HG02759 (cell line): ENCODE measurements at regions not wholly inside any gene's neighbourhood (a gene's known extent, or its start where the extent isn't known, plus 50 kb on each side); places are given as distances from the start of the nearest gene placed in this dataset.
"Not testable (repeated sequence)": the region's sequence is repeated elsewhere in the genome, so short reads cannot be mapped to it uniquely, and the experiment has no call there.

Experiments used
- ATAC-seq: cut with Tn5 transposase; IDR thresholded peaks from one replicate; pipeline ENCODE4 v1.9.1; 2021; ENCODE audit warnings: mild to moderate bottlenecking, moderate library complexity; ENCODE audit not compliant: unreplicated experiment

DNA sequence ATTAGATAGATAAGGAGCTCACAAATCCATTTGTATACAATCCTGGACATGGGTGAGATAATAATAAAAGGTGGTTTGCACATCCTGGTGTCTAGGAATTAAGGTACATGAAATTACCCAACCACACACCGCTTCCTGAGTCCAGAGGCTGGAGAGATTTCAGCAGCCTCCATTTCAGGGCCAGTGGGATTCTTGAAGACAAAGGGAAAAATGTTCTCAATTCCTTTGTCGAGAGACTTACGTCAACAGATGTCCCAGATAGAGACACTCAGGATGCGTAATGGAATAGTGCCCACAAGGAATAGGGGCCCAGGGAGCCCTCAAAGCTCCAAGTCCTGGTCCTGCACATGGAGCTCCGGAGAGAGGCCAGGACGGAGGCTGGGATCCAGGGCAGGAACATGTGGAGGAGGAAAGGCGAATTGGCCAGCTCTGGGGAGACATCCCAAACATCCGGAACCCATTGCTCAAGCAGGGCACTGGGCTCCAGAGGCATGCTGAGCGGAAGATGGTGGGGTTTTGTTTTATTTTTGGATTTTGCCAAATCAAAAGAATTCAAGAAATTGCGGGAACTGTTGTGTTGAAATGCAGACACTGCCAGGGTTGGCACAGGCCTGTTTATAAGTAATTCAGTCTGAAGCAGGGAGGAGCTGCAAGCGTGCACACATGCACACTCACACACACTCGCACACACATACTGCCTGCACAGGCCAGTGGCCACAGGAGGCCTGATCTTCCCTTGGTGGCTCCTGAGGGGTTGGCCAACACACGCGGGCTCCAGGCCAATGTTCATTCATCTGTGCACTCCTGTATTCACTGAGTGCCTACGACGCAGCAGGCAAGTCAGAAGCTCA is 97.2 kb downstream of the NOG start:
- no peak for ATAC-seq

DNA sequence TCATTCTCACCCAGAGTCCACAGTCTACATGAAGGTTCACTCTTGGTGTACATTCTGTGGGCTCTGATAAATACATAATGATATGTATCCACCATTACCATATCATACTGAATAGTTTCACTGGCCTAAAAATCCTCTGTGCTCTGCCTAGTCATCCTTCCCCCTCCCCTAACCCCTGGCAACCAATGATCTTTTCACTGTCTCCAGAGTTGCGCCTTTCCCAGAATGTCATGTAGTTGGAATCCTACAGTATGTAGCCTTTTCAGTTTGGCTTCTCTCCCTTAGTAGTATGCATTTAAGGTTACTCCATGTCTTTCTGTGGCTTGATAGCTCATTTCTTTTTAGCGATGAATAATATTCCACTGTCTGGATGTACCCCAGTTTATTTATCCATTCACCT is 101.3 kb downstream of the NOG start:
- ATAC-seq: no peak

DNA sequence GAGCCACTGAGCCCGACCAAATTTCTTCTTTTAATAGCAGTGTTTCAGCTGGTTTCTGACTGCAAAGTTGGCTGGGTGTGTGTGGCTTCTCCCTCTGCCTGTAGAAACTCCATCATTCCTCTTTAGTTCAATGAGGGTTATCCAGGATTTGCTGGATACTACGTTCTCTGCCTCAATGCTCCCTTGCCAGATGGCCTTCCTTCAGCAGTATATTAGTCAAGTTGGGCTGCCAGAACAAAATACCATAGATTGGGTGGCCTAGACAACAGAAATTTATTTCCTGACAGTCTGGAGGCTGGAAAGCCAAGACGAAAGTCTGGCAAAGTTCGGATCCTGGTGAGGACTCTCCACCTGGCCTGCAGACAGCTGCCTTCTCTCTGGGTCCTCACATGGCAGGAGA is 103.7 kb downstream of the NOG start:
- no peak for ATAC-seq

DNA sequence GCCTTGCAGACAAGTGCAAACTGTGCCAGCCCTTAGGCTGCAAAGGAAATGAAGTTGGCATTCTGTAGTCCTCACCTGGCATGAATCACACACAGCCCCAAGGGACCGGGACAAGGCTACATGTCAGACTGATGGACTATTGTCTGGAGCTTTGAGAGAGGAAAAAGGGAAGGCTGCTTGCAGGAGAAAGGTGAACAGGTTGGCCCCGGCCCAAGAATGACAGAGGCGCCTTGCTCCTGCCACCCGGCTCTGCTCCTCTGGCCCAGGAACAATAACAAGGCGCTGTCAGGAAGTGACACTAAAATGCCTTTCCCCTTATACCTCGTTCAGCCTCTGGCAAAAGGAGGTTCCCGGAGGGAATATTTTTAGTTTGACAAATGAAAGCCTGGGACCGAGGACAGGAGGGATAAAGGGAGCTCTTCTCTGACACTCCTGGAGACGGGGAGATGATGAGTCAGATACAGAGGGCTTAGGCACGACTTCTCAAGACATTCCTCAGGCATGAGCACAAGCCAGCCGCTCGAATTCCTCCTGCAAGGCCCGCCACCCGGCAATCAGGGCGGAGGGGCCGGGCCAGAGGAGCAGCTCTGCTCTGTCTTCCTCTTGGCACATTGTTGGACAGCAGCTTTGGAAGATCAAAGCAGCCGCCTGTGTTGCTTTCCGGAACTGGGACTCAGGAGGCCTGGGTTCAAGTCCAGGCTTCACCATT is 105.8 kb downstream of the NOG start:
- no peak for ATAC-seq

DNA sequence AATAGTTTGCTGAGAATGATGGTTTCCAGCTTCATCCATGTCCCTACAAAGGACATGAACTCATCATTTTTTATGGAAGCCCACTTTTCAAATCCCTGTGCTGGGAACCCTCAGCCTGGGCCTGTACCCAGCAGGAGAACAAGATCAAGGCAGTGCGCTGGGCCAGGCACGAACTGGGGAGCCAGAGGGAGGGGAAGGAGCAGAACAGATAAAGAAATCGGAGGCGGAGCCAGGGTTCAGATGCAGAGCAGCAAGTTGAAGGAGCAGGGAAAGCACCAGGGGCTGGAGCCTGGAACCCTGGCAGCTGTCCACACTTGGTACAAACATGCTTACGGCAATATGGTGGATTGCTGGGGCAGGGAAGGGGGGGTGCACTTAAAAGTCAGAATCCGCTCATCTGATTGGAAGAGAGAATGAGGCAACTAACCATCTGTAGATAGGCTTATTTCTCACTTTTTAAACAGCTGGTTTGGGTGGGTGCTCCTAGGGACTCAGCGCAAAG is 107.5 kb downstream of the NOG start:
- ATAC-seq: no peak

DNA sequence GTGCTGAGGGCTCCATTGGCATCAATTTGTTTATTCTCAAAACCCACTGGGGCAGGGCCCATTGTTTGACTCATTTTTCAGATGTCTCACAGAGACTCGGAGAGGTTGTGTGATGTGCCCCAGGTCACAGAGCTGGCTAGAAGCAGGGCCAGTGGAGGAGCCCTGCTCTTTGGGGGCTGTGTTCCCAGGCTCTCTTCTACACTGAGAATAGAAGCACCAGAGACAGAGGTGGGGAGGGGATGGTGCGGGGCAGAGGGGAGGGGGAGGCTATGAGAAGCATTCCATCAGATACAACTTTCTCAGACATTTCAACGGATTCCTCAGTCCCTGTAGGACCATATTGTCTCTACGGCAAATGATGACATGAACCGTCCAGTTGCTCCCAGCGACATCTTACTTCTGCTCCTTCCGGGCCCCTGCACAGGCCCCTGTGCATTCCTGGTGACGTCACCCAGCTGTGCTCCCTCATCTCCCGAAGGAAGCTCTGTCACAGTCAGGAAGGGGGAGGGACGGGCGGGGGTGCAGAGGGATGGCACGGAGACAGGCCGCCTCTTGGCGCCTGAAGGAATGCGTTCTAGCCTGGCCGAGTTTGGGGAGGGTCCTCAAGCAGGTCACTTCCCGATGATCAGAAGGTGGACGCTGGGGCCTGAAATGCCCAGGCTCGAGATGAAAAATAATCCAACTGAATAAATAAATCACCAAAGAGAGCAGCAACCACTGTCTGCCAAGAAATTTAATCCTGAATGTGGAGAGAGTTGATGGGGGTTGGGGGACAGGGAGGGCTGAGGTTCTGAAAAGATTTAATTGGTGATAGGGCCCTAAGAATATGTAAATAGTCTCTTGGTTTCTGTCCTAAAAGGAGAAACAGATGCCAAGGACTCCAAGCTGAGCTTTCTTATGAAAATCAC is 114.1 kb downstream of the NOG start:
- ATAC-seq: no peak

DNA sequence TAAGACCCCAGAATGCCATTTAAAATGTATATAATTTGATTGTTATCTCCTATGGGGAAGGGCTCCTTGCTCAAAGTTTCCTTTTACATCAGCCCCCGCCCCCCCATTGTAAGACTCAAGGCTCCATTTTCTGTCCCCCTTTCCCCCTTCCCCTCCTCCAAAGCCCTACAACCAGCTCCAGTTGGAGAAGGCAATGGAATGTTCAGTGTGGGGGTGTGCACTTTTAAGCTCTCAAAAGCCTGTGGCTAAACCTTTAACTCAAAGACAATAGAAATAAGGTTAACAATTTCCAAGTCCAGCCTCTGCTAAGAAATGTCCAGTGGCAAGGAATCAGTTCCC is 114.7 kb downstream of the NOG start:
- no peak for ATAC-seq

GRCh38 chr17:56708670-56709410 is 115.3 kb downstream of the NOG start:
- ATAC-seq: no peak

DNA sequence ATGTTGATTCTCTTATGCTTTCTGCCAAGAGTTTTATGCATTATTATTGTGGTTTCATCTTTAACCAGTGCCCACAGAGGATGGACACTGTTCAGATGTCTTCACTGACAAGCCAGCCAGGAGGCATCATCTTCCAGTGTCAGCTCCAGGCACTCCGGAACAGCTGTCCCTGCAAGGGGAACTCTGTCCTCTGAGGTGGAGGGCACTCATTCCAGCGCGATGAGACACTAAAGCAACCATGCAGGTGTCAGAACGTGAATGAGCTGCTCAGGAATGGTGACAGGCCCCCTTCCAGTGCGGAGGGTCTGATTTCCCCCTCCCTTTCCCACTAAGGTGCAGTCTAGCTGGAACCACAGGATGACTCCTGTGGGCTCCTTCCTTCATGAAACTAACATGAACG is 117.5 kb downstream of the NOG start:
- ATAC-seq: no peak

DNA sequence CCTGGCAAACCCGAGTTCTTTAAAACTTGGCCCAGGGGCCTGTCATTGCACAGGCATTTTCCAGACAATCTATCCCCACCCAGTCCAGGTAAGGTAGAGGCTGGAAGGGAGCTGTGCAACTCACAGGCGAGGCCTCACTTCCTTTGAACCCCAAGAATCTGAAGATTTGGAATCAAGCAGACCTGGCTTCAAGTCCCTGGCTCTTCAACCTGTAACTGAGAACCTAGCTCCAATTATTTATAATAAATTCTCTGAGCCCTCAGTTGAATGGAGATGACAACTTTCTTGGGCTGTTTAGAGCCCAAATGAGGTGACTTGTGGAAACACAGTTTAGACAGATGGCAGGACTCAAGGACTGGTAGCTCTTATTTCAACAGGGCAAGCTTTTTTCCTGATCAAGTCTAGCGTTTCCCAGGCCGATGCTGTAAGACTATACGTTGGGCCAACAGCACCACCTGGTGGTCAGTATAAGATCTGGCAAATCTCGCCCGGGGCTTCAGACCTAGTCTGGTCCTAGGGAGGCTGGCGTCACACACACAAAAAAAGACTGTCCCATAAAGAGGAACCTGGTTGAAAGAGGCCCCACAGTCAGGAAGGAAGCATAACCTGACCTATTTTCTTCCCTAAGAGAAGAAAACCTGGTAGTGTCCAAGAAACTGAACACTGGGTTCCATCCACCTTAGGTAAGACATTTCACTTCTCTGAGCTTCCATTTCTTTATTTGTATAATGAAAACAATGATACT is 117.9 kb downstream of the C17orf67 start:
- peak; percentile 95 for ATAC-seq

GRCh38 chr17:56717471-56717870 is 116.2 kb downstream of the C17orf67 start:
- ATAC-seq: no peak

GRCh38 chr17:56718515-56718914 is 115.2 kb downstream of the C17orf67 start:
- ATAC-seq: no peak

GRCh38 chr17:56723421-56723820 is 110.3 kb downstream of the C17orf67 start:
- ATAC-seq: no peak

GRCh38 chr17:56724664-56725063 is 109.1 kb downstream of the C17orf67 start:
- ATAC-seq: no peak

GRCh38 chr17:56725144-56725543 is 108.6 kb downstream of the C17orf67 start:
- no peak for ATAC-seq

GRCh38 chr17:56727876-56728617 is 105.7 kb downstream of the C17orf67 start:
- no peak for ATAC-seq

DNA sequence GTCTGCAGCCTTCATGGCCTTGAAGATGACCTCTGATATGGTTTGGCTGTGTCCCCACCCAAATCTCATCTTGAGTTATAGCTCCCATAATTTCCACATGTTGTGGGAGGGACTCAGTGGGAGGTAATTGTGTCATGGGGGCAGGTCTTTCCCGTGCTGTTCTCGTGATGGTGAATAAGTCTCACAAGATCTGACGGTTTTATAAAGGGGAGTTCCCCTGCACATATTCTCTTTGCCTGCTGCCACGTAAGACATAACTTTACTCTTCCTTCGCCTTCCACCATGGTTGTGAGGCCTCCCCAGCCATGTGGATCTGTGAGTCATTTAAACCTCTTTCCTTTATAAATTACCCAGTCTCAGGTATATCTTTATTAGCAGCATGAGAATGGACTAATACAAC is 102.6 kb downstream of the C17orf67 start:
- not testable (repeated sequence) for ATAC-seq

DNA sequence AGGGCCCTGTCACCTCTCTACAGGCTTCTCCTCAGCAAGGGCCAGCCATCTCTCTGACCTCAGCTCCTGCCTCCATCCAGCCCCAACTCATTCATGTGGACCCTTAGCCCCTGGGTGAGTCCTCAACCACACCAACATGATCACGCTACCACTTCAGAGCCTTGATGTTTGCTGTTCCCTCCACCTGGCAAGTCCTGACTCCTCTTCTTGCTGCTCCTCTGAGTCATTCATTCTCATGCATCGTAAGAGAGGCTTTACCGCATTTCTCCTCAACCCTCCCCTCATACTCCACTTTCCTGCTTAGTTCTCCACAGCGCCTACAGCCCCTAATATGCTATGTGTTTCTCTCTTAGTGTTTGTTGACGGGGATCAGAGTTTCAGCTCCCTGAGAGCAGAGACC is 99.9 kb downstream of the C17orf67 start:
- ATAC-seq: no peak

DNA sequence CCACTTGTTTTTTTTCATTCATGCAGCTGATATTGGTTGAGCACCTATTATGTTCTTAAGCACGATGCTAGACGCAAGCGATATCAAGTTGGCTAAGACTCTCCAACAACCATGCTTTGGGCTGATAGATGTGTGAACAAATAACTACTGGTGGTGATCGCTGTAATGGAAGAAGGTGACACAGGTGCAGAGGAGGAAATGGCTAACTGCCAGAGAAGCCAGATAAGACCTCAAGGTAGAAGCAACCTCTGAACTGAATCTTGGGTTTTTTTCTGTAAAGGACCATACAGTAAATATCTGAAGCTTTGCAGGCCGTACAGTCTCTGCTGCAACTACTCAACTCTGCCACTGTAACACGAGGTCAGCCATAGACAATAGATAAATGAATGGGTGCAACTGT is 97.9 kb downstream of the C17orf67 start:
- no peak for ATAC-seq
